CD14-positive monocyte (primary cell): ENCODE measurements at regions not wholly inside any gene's neighbourhood (a gene's known extent, or its start where the extent isn't known, plus 50 kb on each side); places are given as distances from the start of the nearest gene placed in this dataset.

Source experiments
- DNase-seq, 3 donors: peaks; one replicate each; pipeline ENCODE4 v3.0.0-alpha.2; 2011 to 2022
- H2AFZ ChIP-seq: 2 replicates; pipeline ENCODE4 v1.6.0; 2012; ENCODE audit warnings: mild to moderate bottlenecking, low read depth, low read length, inconsistent platforms; ENCODE audit not compliant: insufficient read depth, poor library complexity, severe bottlenecking
- H3K27ac ChIP-seq, 2 donors: 1 replicate in 1 of 2; 2 replicates in 1 of 2; pipeline ENCODE4 v1.5.1; 2012 to 2013; ENCODE audit warnings: low read length in 2 of 2, control low read depth in 1 of 2, inconsistent platforms in 1 of 2, low read depth in 1 of 2, mild to moderate bottlenecking in 1 of 2
- H3K27me3 ChIP-seq, 2 donors: one replicate each; pipeline versions ENCODE4 v1.6.0 to v1.6.1; 2011 to 2013; ENCODE audit warnings: low read length in 2 of 2; ENCODE audit not compliant: control insufficient read depth in 2 of 2, insufficient read depth in 2 of 2
- H3K36me3 ChIP-seq, 2 donors: replicated peaks in 1 of 2; 1 replicate in 1 of 2; 2 replicates in 1 of 2; pipeline versions ENCODE4 v1.5.1 to v1.6.1; 2012 to 2013; ENCODE audit warnings: low read length in 2 of 2, control low read depth in 1 of 2, inconsistent platforms in 1 of 2, mild to moderate bottlenecking in 1 of 2; ENCODE audit not compliant: insufficient read depth in 2 of 2, control insufficient read depth in 1 of 2
- H3K4me1 ChIP-seq, 2 donors: 1 replicate in 1 of 2; 2 replicates in 1 of 2; pipeline versions ENCODE4 v1.5.1 to v1.6.1; 2012 to 2013; ENCODE audit warnings: low read length in 2 of 2, control low read depth in 1 of 2, inconsistent platforms in 1 of 2, mild to moderate bottlenecking in 1 of 2, moderate library complexity in 1 of 2; ENCODE audit not compliant: insufficient read depth in 2 of 2, control insufficient read depth in 1 of 2
- H3K4me2 ChIP-seq: replicated peaks from 2 replicates; pipeline ENCODE3; 2012; ENCODE audit warnings: low read length, moderate library complexity, mild to moderate bottlenecking; ENCODE audit not compliant: poor library complexity, severe bottlenecking; ENCODE audit errors: extremely low read depth
- H3K4me3 ChIP-seq, 3 experiments: fragments of 200-600 bp in 1 of 3; sonication (generic) in 1 of 3; replicated peaks in 1 of 3; 1 replicate in 2 of 3; 2 replicates in 1 of 3; pipeline ENCODE4 v1.5.1; 2011 to 2013; ENCODE audit warnings: low read length in 3 of 3, mild to moderate bottlenecking in 3 of 3, control low read depth in 2 of 3, low read depth in 2 of 3, inconsistent platforms in 1 of 3, moderate library complexity in 1 of 3
- H3K79me2 ChIP-seq: 2 replicates; pipeline ENCODE4 v1.6.0; 2012; ENCODE audit warnings: mild to moderate bottlenecking, control low read depth, inconsistent platforms, low read length, moderate library complexity; ENCODE audit not compliant: insufficient read depth
- H3K9ac ChIP-seq: 2 replicates; pipeline ENCODE4 v1.6.0; 2017; ENCODE audit warnings: low read length, mild to moderate bottlenecking; ENCODE audit not compliant: insufficient read depth, poor library complexity, severe bottlenecking
- H3K9me3 ChIP-seq, 2 donors: replicated peaks in 1 of 2; 1 replicate in 1 of 2; 2 replicates in 1 of 2; pipeline versions ENCODE4 v1.5.1 to v1.6.1; 2012 to 2013; ENCODE audit warnings: low read length in 2 of 2, control low read depth in 1 of 2; ENCODE audit not compliant: control insufficient read depth in 1 of 2, insufficient read depth in 1 of 2
- H4K20me1 ChIP-seq: 2 replicates; pipeline ENCODE4 v1.6.0; 2012; ENCODE audit warnings: mild to moderate bottlenecking, low read length, control low read depth, moderate library complexity; ENCODE audit not compliant: insufficient read depth
- H3K27ac Mint-ChIP-seq, 7 donors: one replicate each; pipeline ENCODE4 v1.8.0; 2020; ENCODE audit warnings: mild to moderate bottlenecking in 7 of 7, mixed read lengths in 7 of 7, moderate library complexity in 6 of 7, inconsistent platforms in 2 of 7
- H3K27me3 Mint-ChIP-seq, 3 donors: one replicate each; pipeline ENCODE4 v1.8.0; 2021 to 2022; ENCODE audit warnings: low read depth in 3 of 3, mild to moderate bottlenecking in 3 of 3, mixed read lengths in 3 of 3, moderate library complexity in 3 of 3, inconsistent platforms in 1 of 3
- H3K36me3 Mint-ChIP-seq, 2 donors: one replicate each; pipeline ENCODE4 v1.8.0; 2020; ENCODE audit warnings: mixed read lengths in 2 of 2, inconsistent platforms in 1 of 2, mild to moderate bottlenecking in 1 of 2
- H3K4me1 Mint-ChIP-seq: one replicate; pipeline ENCODE4 v1.8.0; 2020; ENCODE audit warnings: mild to moderate bottlenecking, mixed read lengths
- H3K4me3 Mint-ChIP-seq, 2 donors: one replicate each; pipeline ENCODE4 v1.8.0; 2020; ENCODE audit warnings: mild to moderate bottlenecking in 2 of 2, mixed read lengths in 2 of 2, moderate library complexity in 1 of 2
- H3K9me3 Mint-ChIP-seq, 7 donors: one replicate each; pipeline ENCODE4 v1.8.0; 2020 to 2022; ENCODE audit warnings: mixed read lengths in 7 of 7, mild to moderate bottlenecking in 6 of 7, moderate library complexity in 6 of 7, inconsistent platforms in 2 of 7
- CTCF ChIP-seq: fragments of 200-600 bp; IDR thresholded peaks from one replicate; pipeline ENCODE4 v1.8.0; 2022; ENCODE audit warnings: antibody characterized with exemption, mild to moderate bottlenecking
- WGBS: methylation state at CpG from one replicate; pipeline ENCODE4 v1.1.5; 2013; ENCODE audit warnings: missing lambda C conversion rate; ENCODE audit not compliant: insufficient coverage; 5-methylcytosine and 5-hydroxymethylcytosine counted together
- intact Hi-C, 2 donors: fragments of 100-400 bp; cut with micrococcal nuclease; formaldehyde crosslinking; loops; one replicate each; pipeline versions ENCODE4 v1.15.0 to v1.15.1; 2023

GRCh38 chr7:142365410-142365842 is 107.6 kb upstream of the PRSS58 start:
- H3K36me3 Mint-ChIP-seq = peaks cover 2 to 3% of the 10 kb centered on the region in 2 donors
- H3K4me1 Mint-ChIP-seq = no peaks in the 10 kb centered on the region
- no peak for DNase-seq
- peaks cover 0 to 1% (median 0%) of the 10 kb centered on the region in 3 donors for H3K27me3 Mint-ChIP-seq
- H3K4me3 Mint-ChIP-seq = no peak overlapping the region
- Histone ChIP-seq H3K27ac (no peak overlapping the region), H3K9ac (no peak overlapping the region), H3K79me2 (no peaks in the 10 kb centered on the region), H3K4me2 (no peak overlapping the region), H3K36me3 (no peaks in the 10 kb centered on the region), H4K20me1 (no peaks in the 10 kb centered on the region), H3K9me3 (peaks cover 15 to 20% of the 10 kb centered on the region in 2 donors), H3K4me1 (no peaks in the 10 kb centered on the region), H3K27me3 (no peaks in the 10 kb centered on the region), H3K4me3 (no peak overlapping the region), H2AFZ (no peak overlapping the region)
- TF ChIP-seq CTCF = no peak
- no peak overlapping the region for H3K27ac Mint-ChIP-seq
- WGBS = 95% methylated on average over 2 of the region's 2 CpGs
- intact Hi-C loops = no loop called here
- H3K9me3 Mint-ChIP-seq = peaks cover 10 to 20% (median 12%) of the 10 kb centered on the region in 7 donors

- peaks cover 0 to 1% (median 0%) of the 10 kb centered on the region in 3 donors for H3K27me3 Mint-ChIP-seq
- H4K20me1 ChIP-seq = no peaks in the 10 kb centered on the region
- H3K27me3 ChIP-seq = no peaks in the 10 kb centered on the region
- no CpG with 5 or more reads among the region's 1 CpG for WGBS
- no peaks in the 10 kb centered on the region for H3K36me3 ChIP-seq
- DNase-seq = no peak
- peaks cover 15 to 20% of the 10 kb centered on the region in 2 donors for H3K9me3 ChIP-seq
- peaks cover 2 to 3% of the 10 kb centered on the region in 2 donors for H3K36me3 Mint-ChIP-seq
- H3K27ac ChIP-seq = no peak overlapping the region
- H3K27ac Mint-ChIP-seq = no peak overlapping the region
- H3K79me2 ChIP-seq = no peaks in the 10 kb centered on the region
- no peak overlapping the region for H3K9ac ChIP-seq
- no peak for TF ChIP-seq CTCF
- H3K4me1 Mint-ChIP-seq = no peaks in the 10 kb centered on the region
- H2AFZ ChIP-seq = no peak overlapping the region
- intact Hi-C loops = no loop called here
- no peak overlapping the region for H3K4me3 ChIP-seq
- H3K4me1 ChIP-seq = no peaks in the 10 kb centered on the region
- H3K4me2 ChIP-seq = no peak overlapping the region
- peaks cover 10 to 19% (median 12%) of the 10 kb centered on the region in 7 donors for H3K9me3 Mint-ChIP-seq
- H3K4me3 Mint-ChIP-seq = no peak overlapping the region
Observed at GRCh38 chr7:142364551-142364950, 106.7 kb upstream of the PRSS58 start.
